A549 (cell line): ENCODE measurements at regions not wholly inside any gene's neighbourhood (a gene's known extent, or its start where the extent isn't known, plus 50 kb on each side); places are given as distances from the start of the nearest gene placed in this dataset.

Experiments used
- ATAC-seq, 2 experiments: fragments of 200-7000 bp in 1 of 2; fragments of >200 bp in 1 of 2; cut with Nextera tagmentation in 1 of 2; cut with Tn5 transposase in 1 of 2; 3 replicates each; pipeline versions ENCODE4 v1.8.0 to v1.9.1; 2018 to 2020; ENCODE audit warnings: mild to moderate bottlenecking in 1 of 2, moderate library complexity in 1 of 2
- CTCF ChIA-PET: fragments of 300-600 bp; sonication (Branson Sonifier 250); formaldehyde crosslinking; extraction: SDS; loops from one replicate; lab custom pipeline; 2021; ENCODE audit warnings: antibody characterized with exemption, inconsistent platforms; lab: Yijun Ruan, JAX
- POLR2A ChIA-PET: fragments of 350-600 bp; formaldehyde crosslinking; extraction: SDS; loops from one replicate; lab custom pipeline; 2021; ENCODE audit warnings: antibody characterized with exemption, inconsistent platforms; lab: Yijun Ruan, JAX
- DNase-seq, 2 experiments: peaks; one replicate each; pipeline versions ENCODE4 v3.0.0 to v3.0.0-alpha.2; 2011 to 2016; ENCODE audit warnings: low read depth in 1 of 2, low spot score in 1 of 2
- FAIRE-seq: peaks from 2 replicates; lab custom pipeline; 2011; peaks lifted over from hg19 to GRCh38; lab: Jason Lieb, UNC
- H3K27ac ChIP-seq, 2 experiments: fragments of >200 bp; sonication (Bioruptor Twin); formaldehyde crosslinking; 3 replicates each; pipeline ENCODE4 v1.5.1; 2016 to 2017
- H3K4me1 ChIP-seq: fragments of >200 bp; sonication (Bioruptor Twin); formaldehyde crosslinking; 3 replicates; pipeline ENCODE4 v1.6.1; 2016
- H3K4me2 ChIP-seq: fragments of >200 bp; sonication (Bioruptor Twin); formaldehyde crosslinking; 3 replicates; pipeline ENCODE4 v1.6.1; 2016
- H3K4me3 ChIP-seq: fragments of >200 bp; sonication (Bioruptor Twin); formaldehyde crosslinking; 3 replicates; pipeline ENCODE4 v1.5.1; 2016
- H3K9me3 ChIP-seq: fragments of >200 bp; sonication (Bioruptor Twin); formaldehyde crosslinking; 3 replicates; pipeline ENCODE4 v1.6.1; 2016
- ATOH8 ChIP-seq: fragments of 250-450 bp; sonication (Bioruptor Pico); IDR thresholded peaks from 2 replicates; pipeline ENCODE4 v1.5.0; 2020; ENCODE audit warnings: low read depth, mild to moderate bottlenecking, moderate library complexity
- BCL3 ChIP-seq: fragments of >200 bp; sonication (Bioruptor Twin); formaldehyde crosslinking; IDR thresholded peaks from 3 replicates; pipeline ENCODE4 v1.6.1; 2016
- BHLHE40 ChIP-seq: IDR thresholded peaks from 2 replicates; pipeline ENCODE4 v1.6.1; 2012; ENCODE audit warnings: low read depth, low read length, inconsistent platforms
- CBX2 ChIP-seq: fragments of 200-600 bp; sonication (generic); IDR thresholded peaks from 2 replicates; pipeline ENCODE4 v1.6.1; 2016; ENCODE audit warnings: low read depth, mild to moderate bottlenecking, borderline replicate concordance
- CHD4 ChIP-seq: fragments of 200-600 bp; sonication (generic); IDR thresholded peaks from 2 replicates; pipeline ENCODE4 v1.6.1; 2016; ENCODE audit warnings: antibody characterized with exemption, mild to moderate bottlenecking, borderline replicate concordance
- CTCF ChIP-seq: fragments of >200 bp; sonication (Bioruptor Twin); formaldehyde crosslinking; IDR thresholded peaks from 3 replicates; pipeline ENCODE4 v1.5.1; 2016
- EHF ChIP-seq: fragments of 250-450 bp; sonication (Bioruptor Pico); IDR thresholded peaks from 2 replicates; pipeline ENCODE4 v1.5.0; 2020; ENCODE audit warnings: mild to moderate bottlenecking
- EHMT2 ChIP-seq: fragments of 200-600 bp; sonication (generic); IDR thresholded peaks from 2 replicates; pipeline ENCODE4 v1.6.1; 2016; ENCODE audit warnings: antibody characterized with exemption, low read depth, mild to moderate bottlenecking, moderate library complexity
- ESRRA ChIP-seq: fragments of 150-350 bp; IDR thresholded peaks from 2 replicates; pipeline ENCODE4 v1.6.1; 2014; ENCODE audit warnings: mild to moderate bottlenecking, low read length, borderline replicate concordance
- HOXA7 ChIP-seq: fragments of 250-450 bp; sonication (Bioruptor Pico); IDR thresholded peaks from 2 replicates; pipeline ENCODE4 v1.5.0; 2020; ENCODE audit warnings: mild to moderate bottlenecking, moderate library complexity
- JUN ChIP-seq, 2 experiments: fragments of >200 bp; sonication (Bioruptor Twin); formaldehyde crosslinking; IDR thresholded peaks; 2 replicates in 1 of 2; 3 replicates in 1 of 2; pipeline ENCODE4 v1.6.1; 2016 to 2017
- JUNB ChIP-seq: fragments of >200 bp; sonication (Bioruptor Twin); formaldehyde crosslinking; IDR thresholded peaks from 2 replicates; pipeline ENCODE4 v1.6.1; 2016
- KDM5A ChIP-seq: fragments of 200-600 bp; sonication (generic); IDR thresholded peaks from 2 replicates; pipeline ENCODE4 v1.6.1; 2016; ENCODE audit warnings: antibody characterized with exemption, mild to moderate bottlenecking
- MAFK ChIP-seq: fragments of 450-650 bp; IDR thresholded peaks from 2 replicates; pipeline ENCODE4 v1.6.1; 2014; ENCODE audit not compliant: partially characterized antibody
- MAZ ChIP-seq: fragments of 150-350 bp; IDR thresholded peaks from 2 replicates; pipeline ENCODE4 v1.6.1; 2014; ENCODE audit warnings: antibody characterized with exemption, low read depth, low read length, borderline replicate concordance
- POLR2A ChIP-seq: IDR thresholded peaks from 2 replicates; pipeline ENCODE4 v1.6.1; 2012; ENCODE audit warnings: mild to moderate bottlenecking, low read length
- RFX5 ChIP-seq: fragments of 450-650 bp; IDR thresholded peaks from 2 replicates; pipeline ENCODE4 v1.7.1; 2014; ENCODE audit warnings: antibody characterized with exemption, mild to moderate bottlenecking, moderate library complexity
- SMC3 ChIP-seq: fragments of >200 bp; sonication (Bioruptor Twin); formaldehyde crosslinking; IDR thresholded peaks from 3 replicates; pipeline ENCODE4 v1.6.1; 2018; ENCODE audit warnings: inconsistent platforms
- ZFP36 ChIP-seq: fragments of 450-650 bp; IDR thresholded peaks from 2 replicates; pipeline ENCODE4 v1.6.1; 2014; ENCODE audit warnings: borderline replicate concordance; ENCODE audit not compliant: partially characterized antibody
- WGBS: methylation state at CpG from one replicate; pipeline ENCODE4 v1.1.6; 2017; ENCODE audit errors: missing lambda C conversion rate; 5-methylcytosine and 5-hydroxymethylcytosine counted together
- TF ChIP-seq, protein P1 (sequence below): IDR thresholded peaks from 2 replicates; pipeline ENCODE4 v1.6.1; 2012
- TF ChIP-seq, protein P2 (sequence below): fragments of 150-350 bp; IDR thresholded peaks from 2 replicates; pipeline ENCODE4 v1.6.1; 2014; ENCODE audit warnings: low read depth, mild to moderate bottlenecking, low read length
- TF ChIP-seq, protein P3 (sequence below): IDR thresholded peaks from 2 replicates; pipeline ENCODE4 v1.6.1; 2012; ENCODE audit warnings: low read depth, borderline replicate concordance
- TF ChIP-seq, protein P4 (sequence below): fragments of 450-650 bp; IDR thresholded peaks from 2 replicates; pipeline ENCODE4 v1.6.1; 2014; ENCODE audit warnings: antibody characterized with exemption

- POLR2A ChIA-PET = no interaction called here
- DNase-seq (no peak), ATAC-seq (no peak), FAIRE-seq (no peak)
- H3K9me3 ChIP-seq = peaks cover 5% of the 10 kb centered on the region; the same call in 2 of the 3 replicates
- H3K4me3 ChIP-seq = no peak overlapping the region
- H3K27ac ChIP-seq = no peak overlapping the region
- H3K4me2 ChIP-seq = no peak overlapping the region
- CTCF ChIA-PET = interaction anchor here (0.6 to 5.4 kb wide), 5 partner anchors 10 to 1623 kb away, joined by 3 to 24 read pairs (median 6); no protein-coding TSS in a partner anchor
- 80% methylated on average over 4 of the region's 4 CpGs for WGBS
- no peak for TF ChIP-seq ATOH8 (CRISPR knock-in tag)
- no peak for TF ChIP-seq HOXA7 (CRISPR knock-in tag)
- no peak for TF ChIP-seq BCL3
- TF ChIP-seq MAZ = no peak
- no peak for TF ChIP-seq POLR2A
- TF ChIP-seq, protein P1, sequence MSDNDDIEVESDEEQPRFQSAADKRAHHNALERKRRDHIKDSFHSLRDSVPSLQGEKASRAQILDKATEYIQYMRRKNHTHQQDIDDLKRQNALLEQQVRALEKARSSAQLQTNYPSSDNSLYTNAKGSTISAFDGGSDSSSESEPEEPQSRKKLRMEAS = no peak
- H3K4me1 ChIP-seq = peaks cover 16% of the 10 kb centered on the region
Measured at GRCh38 chr1:244283772-244284171, 167.9 kb downstream of the ADSS2 start.

DNA sequence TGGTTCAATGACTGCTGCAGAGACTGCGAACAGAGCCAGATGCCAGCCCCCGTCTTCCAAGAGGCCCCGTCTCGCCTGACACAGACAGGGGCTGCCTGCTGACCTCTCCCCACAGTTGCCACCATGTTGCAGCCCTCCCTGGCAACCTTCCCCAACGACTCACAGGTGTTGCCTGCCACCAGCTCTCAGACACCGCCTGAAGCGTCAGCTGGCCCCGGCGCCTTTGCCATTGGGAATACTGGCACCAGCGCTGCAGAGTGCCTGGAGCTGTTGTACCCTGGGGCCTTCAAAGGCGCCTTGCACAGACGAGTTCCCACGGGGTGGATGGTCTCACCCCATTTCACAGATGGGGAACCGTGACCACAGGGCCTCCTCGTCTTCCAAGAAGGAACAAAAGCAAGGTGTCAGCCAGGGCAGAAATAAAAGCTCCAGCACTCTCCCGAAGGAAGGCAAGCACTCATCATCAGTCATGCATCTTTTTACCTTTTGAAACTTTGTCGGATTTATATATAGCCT is 167.0 kb downstream of the ADSS2 start:
- no peak for ATAC-seq
- TF ChIP-seq POLR2A = no peak
- TF ChIP-seq ZFP36 = no peak
- no peak for TF ChIP-seq KDM5A
- no peak for TF ChIP-seq SMC3
- TF ChIP-seq RFX5 = no peak
- TF ChIP-seq, protein P2, sequence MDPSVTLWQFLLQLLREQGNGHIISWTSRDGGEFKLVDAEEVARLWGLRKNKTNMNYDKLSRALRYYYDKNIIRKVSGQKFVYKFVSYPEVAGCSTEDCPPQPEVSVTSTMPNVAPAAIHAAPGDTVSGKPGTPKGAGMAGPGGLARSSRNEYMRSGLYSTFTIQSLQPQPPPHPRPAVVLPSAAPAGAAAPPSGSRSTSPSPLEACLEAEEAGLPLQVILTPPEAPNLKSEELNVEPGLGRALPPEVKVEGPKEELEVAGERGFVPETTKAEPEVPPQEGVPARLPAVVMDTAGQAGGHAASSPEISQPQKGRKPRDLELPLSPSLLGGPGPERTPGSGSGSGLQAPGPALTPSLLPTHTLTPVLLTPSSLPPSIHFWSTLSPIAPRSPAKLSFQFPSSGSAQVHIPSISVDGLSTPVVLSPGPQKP = no peak
- TF ChIP-seq JUN (IDR thresholded peaks at IDR 0.05) = no peak
- no peak for TF ChIP-seq EHF (CRISPR knock-in tag)
- TF ChIP-seq MAFK = no peak
- TF ChIP-seq BHLHE40 = no peak
- no peak for TF ChIP-seq CTCF
- TF ChIP-seq BCL3 = no peak
- no peak for TF ChIP-seq CHD4
- no peak for TF ChIP-seq ATOH8 (CRISPR knock-in tag)
- TF ChIP-seq EHMT2 = no peak
- TF ChIP-seq, protein P3, sequence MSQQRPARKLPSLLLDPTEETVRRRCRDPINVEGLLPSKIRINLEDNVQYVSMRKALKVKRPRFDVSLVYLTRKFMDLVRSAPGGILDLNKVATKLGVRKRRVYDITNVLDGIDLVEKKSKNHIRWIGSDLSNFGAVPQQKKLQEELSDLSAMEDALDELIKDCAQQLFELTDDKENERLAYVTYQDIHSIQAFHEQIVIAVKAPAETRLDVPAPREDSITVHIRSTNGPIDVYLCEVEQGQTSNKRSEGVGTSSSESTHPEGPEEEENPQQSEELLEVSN = no peak
- TF ChIP-seq, protein P4, sequence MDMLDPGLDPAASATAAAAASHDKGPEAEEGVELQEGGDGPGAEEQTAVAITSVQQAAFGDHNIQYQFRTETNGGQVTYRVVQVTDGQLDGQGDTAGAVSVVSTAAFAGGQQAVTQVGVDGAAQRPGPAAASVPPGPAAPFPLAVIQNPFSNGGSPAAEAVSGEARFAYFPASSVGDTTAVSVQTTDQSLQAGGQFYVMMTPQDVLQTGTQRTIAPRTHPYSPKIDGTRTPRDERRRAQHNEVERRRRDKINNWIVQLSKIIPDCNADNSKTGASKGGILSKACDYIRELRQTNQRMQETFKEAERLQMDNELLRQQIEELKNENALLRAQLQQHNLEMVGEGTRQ = no peak
- TF ChIP-seq ESRRA = no peak
- no peak for TF ChIP-seq CBX2
- TF ChIP-seq JUNB = no peak
- Histone ChIP-seq H3K4me1 (peaks cover 17% of the 10 kb centered on the region), H3K27ac (0 out of 6 replicates have a peak overlapping the region, but pooled peaks of 1 of the 2 experiments have one; percentile 12), H3K9me3 (peaks cover 9% of the 10 kb centered on the region; the same call in 2 of the 3 replicates), H3K4me3 (no peak overlapping the region), H3K4me2 (no peak overlapping the region)
- 89% methylated on average over 17 of the region's 17 CpGs for WGBS
- ChIA-PET POLR2A (no interaction called here), CTCF (interaction anchor here (0.6 to 5.4 kb wide), 5 partner anchors 12 to 1624 kb away, joined by 3 to 24 read pairs (median 18); no protein-coding TSS in a partner anchor)
- no peak for FAIRE-seq
- no peak for DNase-seq
